ENCODE measurements at regions not wholly inside any gene's neighbourhood (a gene's known extent, or its start where the extent isn't known, plus 50 kb on each side); places are given as distances from the start of the nearest gene placed in this dataset.

DNA sequence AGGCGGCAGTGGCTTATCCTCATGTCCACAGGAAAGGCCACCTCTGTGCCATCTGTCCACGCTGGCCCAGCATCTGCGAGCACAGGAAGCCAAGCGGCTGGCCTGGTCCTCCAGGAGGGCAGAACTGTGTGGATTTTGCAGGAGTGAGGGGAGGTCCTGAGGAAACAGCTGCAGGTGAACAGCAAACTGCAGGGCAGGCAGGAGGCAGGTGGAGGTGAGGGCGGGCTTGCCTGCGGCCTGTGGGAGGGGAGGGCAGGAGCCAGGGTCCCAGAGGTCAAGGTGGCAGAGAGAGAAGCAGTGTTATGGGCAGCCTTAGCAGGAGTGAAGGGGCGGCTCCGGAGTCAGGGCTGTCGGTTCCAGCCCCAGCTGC is 369.7 kb downstream of the SHANK2 start:
- TF ChIP-seq EZH2phosphoT487 (IDR thresholded peaks at IDR 0.05; ENCODE audit: insufficient read depth, low read depth) (no peak), EZH2 (IDR thresholded peaks at IDR 0.05; ENCODE audit: insufficient read depth, poor library complexity, severe bottlenecking) (no peak)

Data from GM23248 (cell line).